ENCODE measurements at regions not wholly inside any gene's neighbourhood (a gene's known extent, or its start where the extent isn't known, plus 50 kb on each side); places are given as distances from the start of the nearest gene placed in this dataset.
"Not testable (repeated sequence)": the region's sequence is repeated elsewhere in the genome, so short reads cannot be mapped to it uniquely, and the experiment has no call there.

DNA sequence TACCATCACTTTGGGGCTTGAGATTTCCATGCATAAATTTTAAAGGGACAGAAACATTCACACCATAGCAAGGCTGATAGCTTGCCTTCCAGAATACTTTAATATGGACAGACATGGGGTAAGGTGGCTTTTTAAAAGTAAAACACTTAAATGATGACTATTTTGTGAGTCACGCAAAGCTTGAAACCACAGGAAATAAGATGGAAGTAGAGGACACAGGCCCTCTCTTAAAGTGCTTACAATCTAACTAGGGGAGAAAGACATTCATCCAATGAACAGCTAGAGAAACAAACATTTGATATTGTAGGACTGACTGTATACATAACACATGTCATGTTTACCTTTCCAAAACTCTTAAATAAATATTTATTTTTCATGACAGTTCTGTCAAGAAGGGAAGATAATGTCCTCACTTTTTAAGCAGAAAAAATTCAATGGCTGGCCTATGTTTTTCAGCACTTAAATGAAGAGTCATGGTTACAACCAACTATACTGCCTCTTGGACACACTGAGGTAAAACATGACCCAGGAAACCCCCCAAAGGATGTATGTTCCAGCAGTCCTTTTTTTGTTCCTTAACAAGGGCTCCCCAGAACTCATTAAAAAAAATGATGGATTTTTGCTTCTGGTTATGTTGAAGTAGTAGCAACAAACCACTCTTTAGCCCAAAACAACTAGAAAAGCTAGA, 120.0 kb upstream of the RBMS1 start:
- in situ Hi-C loops (cut with HindIII; ENCODE audit: low pct_unique_long_range_greater_than_20kb, low sequenced_read_pairs), result no loop called here
- DNase-seq (ENCODE audit: low read depth, low spot score), result no peak

DNA sequence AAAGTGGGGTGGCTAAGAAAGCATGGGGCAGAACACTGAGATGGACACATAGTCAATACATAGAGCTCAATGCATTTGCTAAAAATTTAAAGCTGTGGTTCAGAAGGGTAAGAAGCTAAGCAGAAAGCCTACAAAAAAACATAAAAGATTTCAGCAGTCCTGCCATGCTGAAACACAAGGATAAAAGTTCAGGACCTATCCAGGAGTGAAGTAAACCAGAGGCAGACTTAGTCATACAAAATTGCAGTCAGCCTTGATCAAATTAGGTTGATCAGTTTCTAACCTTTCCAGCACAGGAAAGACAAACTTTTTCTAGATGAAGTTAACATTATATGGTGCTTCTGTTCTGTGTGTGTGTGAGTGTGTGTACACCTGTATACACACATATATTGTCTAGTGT, 120.8 kb upstream of the RBMS1 start:
- no peak for DNase-seq (ENCODE audit: low read depth, low spot score)
- in situ Hi-C loops (cut with HindIII; ENCODE audit: low pct_unique_long_range_greater_than_20kb, low sequenced_read_pairs), result no loop called here

DNA sequence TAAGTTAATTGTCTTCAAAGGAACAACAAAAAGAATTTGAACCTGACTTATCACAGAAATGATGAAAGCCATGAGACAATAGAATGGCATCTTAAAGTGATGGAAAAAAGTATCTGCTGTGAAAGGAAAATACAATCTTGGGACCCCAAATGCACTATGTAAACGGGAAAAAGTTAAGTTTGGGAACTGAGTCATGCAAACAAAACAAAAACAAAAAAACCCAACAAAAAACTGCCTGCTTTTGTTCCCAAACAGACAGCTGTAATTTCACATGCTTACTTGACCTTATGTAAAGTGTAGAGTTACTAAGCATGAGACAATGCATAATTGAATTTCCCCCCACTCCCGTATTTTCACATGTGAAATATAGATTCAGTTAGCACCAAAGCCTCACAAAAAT, 122.1 kb upstream of the RBMS1 start:
- DNase-seq (ENCODE audit: low read depth, low spot score), result no peak
- in situ Hi-C loops (cut with HindIII; ENCODE audit: low pct_unique_long_range_greater_than_20kb, low sequenced_read_pairs), result no loop called here

DNA sequence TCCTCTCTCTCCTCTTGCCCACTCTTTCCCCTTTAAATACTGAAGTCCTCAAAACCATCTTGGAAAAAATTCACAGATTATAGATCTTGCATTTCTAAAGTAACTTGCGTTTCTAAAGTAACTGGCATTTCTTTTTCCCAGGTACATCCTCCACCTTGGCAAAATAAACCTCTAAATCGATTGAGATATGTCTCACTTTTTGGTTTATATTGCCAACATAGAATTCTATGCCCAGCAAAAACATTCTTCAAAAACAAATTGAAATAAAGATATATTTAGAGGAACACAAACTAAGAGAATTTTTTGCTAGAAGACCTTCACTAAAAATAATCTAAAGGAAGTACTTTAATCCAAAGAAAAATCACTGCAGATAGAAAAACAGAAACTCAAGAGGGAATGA, 122.5 kb upstream of the RBMS1 start:
- no peak for DNase-seq (ENCODE audit: low read depth, low spot score)
- in situ Hi-C loops (cut with HindIII; ENCODE audit: low pct_unique_long_range_greater_than_20kb, low sequenced_read_pairs), result no loop called here

DNA sequence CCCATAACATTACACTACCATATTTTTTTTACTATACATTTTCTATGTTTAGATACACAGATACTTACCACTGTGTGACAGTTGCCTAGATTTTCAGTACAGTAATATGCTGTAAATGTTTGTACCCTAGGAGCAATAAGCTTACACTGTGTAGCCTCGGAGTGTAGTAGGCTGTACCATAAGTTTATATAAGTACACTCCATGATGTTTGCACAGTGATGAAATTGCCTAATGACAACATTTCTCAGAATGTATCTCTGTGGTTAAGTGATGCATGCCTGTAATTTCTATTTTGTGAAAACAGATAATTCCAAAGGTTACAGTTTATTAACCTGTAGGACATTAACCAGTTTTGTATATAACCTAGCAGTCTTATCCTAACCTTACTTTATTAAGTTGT, 128.1 kb upstream of the RBMS1 start:
- no peak for DNase-seq (ENCODE audit: low read depth, low spot score)
- in situ Hi-C loops (cut with HindIII; ENCODE audit: low pct_unique_long_range_greater_than_20kb, low sequenced_read_pairs), result no loop called here

DNA sequence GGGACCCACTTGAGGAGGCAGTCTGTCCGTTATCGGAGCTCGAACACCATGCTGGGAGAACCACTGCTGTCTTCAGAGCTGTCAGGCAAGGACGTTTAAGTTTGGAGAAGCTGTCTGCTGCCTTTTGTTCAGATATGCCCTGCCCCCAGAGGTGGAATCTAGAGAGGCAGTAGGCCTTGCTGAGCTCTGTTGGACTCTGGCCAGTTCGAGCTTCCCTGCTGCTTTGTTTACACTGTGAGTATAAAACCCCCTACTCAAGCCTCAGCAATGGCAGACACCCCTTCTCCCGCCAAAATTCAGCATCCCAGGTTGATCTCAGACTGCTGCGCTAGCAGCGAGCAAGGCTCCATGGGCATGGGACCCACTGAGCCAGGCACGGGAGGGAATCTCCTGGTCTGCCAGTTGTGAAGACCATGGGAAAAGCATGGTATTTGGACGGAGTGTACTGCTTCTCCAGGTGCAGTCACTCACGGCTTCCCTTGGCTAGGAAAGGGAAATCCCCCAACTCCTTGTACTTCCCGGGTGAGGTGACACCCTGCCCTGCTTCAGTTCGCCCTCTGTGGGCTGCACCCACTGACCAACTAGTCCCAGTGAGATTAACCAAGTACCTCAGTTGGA, 134.5 kb upstream of the RBMS1 start:
- in situ Hi-C loops (cut with HindIII; ENCODE audit: low pct_unique_long_range_greater_than_20kb, low sequenced_read_pairs); DNase-seq (ENCODE audit: low read depth, low spot score): not testable (repeated sequence)

DNA sequence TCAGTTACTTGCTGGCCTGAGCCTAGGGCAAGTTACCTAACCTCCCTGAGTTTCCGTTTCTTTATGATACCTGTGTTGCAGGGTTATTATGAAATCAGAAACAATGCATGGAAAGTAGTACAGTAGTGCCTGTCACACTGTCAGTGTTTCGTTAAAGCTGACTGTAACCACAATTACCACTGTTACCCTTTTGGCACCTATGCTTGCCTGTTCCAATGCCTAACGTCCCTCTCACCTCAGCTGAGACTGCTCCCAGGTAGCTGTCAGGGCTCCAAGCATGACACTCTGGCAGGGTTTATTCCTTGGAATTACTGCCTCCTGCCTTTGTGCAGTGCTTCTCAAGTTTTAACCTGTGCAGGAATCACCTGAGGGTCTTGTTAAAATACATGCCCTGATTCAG, 135.2 kb upstream of the RBMS1 start:
- in situ Hi-C loops (cut with HindIII; ENCODE audit: low pct_unique_long_range_greater_than_20kb, low sequenced_read_pairs), result no loop called here
- DNase-seq (ENCODE audit: low read depth, low spot score), result no peak

DNA sequence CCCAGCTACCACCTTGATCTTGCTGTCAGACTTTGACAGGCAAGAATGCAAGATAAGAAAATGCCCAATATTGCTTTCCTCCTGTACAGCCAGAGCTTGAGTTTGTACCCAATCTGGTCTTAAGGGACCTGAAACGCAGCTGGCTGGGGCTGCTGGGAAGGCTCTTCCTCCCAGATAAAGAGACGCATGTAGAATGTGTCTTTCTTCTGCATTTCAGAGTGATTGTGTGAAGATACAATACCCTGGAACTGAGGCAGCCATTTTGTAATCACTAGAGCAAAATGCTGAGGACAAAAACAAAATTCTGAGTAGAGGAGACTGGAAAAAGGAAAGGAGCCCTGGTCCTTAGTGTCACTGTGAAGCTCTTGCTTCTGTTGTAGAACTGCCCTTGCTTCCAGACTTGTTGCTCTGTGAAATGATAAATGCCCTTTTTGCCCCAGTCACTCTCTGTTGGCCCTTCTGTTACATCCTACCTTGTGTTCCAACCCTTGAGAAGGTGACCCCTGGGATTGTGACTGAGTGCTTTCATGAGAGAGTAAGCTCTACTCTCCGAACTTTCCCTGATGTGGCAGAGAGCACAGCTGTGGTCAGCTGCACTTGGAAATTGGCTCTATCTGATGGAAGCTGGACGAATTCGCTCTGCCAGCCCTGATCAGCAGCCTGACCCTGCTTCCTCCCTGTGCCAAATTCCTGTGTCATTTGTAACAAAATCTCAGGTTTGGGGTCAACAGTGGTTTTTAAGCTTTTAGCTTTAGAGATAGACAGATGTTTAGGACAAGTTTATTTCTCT, 137.4 kb upstream of the RBMS1 start:
- no peak for DNase-seq (ENCODE audit: low read depth, low spot score)
- in situ Hi-C loops (cut with HindIII; ENCODE audit: low pct_unique_long_range_greater_than_20kb, low sequenced_read_pairs), result no loop called here

DNA sequence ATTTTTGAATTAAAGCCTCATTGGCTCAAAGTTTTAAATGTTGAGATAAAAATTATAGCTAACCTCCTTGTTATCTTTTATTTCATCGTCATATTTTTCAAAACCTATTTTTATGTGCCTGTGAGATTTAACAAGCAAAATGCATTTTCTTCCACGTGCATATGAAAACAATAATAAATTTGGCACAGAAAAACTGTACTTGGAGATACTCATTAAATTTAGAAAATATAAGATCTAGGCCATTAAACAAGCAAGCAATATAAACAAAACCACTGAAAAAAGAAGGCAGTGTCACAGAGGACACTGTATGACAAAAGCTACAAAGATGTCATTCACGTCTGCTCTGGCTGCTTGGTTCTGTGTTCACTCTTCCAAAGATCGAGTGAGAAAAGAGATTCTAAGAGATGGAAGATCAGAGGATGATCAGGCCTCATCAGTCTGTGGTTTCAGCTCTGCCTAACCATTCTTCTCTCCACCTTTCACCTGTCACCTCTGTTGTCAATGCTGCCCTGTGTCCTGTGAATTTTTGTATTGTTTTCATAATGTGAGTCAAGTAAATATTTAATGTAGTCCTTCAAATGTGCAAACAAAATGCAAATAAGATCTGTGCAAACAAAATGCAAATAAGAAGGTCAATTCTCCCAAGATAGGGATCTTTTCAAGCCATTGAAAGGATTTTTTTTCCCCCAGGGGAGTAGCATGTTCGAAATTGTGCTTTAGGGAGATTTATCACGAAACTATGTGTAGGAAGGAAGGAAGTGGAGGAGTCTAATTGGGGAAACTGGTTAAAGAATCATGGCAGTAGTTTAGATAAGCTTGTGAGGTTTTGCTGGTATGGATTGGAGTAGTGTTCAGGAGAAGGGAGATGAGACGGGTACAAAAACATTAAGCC, 138.7 kb upstream of the RBMS1 start:
- DNase-seq (ENCODE audit: low read depth, low spot score), result no peak
- in situ Hi-C loops (cut with HindIII; ENCODE audit: low pct_unique_long_range_greater_than_20kb, low sequenced_read_pairs), result no loop called here

DNA sequence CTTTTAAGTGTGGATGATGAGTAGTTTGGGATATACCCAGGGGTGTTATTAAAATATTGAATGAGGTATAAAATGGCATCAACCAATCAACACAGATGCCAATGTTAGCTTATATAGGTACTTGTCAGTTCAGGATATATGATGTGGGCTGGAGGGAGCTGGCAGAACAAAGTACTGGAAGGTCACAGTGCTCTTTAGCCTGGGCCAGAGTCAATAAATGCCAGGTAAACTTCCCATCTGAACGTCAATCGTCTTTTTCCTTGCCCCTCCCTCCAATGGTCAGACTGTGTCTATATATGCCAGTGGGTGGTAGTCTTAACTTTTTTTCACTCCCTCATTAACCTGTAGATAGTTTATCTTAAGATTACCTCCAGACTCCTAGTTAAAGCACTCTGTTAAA, 140.8 kb upstream of the RBMS1 start:
- in situ Hi-C loops (cut with HindIII; ENCODE audit: low pct_unique_long_range_greater_than_20kb, low sequenced_read_pairs), result no loop called here
- no peak for DNase-seq (ENCODE audit: low read depth, low spot score)

DNA sequence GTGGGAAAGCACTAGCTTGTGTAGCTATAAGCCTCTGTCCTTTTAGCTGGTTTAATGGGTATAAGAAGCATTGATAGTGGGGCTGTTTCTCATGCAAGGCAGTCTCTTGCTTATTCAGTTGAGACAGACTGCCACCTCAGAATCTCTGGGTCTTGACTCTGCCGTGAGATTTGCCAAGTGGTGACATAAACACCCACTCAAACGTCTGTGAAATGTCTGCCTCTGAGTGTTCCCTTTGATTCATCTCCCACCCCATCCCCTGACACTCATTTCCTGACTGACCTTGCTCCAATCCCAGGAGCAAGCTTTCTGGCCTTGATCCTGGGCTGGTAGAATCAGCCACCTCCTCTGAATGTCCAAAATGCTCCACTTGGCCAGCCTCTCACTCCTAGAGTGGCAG, 141.9 kb upstream of the RBMS1 start:
- no peak for DNase-seq (ENCODE audit: low read depth, low spot score)
- in situ Hi-C loops (cut with HindIII; ENCODE audit: low pct_unique_long_range_greater_than_20kb, low sequenced_read_pairs), result no loop called here

DNA sequence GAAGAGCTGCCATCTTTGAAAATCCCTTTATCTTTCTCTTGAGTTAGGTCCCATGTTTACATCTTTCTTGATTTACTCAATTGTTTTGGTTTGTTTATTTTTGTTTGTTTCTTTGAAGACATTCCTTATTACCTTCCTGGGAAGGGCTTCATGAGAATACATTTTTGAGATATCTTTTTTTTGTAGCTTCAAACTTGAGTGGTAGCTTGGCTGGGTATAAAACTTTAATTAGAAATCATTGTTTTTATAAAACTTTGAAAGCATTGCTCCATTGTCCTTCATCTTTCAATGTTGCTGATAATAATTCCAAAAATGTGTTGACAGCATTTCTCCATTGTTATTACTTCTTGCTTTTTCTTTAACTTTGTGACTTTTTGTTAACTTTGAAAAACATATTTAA, 145.9 kb upstream of the RBMS1 start:
- in situ Hi-C loops (cut with HindIII; ENCODE audit: low pct_unique_long_range_greater_than_20kb, low sequenced_read_pairs), result no loop called here
- no peak for DNase-seq (ENCODE audit: low read depth, low spot score)

DNA sequence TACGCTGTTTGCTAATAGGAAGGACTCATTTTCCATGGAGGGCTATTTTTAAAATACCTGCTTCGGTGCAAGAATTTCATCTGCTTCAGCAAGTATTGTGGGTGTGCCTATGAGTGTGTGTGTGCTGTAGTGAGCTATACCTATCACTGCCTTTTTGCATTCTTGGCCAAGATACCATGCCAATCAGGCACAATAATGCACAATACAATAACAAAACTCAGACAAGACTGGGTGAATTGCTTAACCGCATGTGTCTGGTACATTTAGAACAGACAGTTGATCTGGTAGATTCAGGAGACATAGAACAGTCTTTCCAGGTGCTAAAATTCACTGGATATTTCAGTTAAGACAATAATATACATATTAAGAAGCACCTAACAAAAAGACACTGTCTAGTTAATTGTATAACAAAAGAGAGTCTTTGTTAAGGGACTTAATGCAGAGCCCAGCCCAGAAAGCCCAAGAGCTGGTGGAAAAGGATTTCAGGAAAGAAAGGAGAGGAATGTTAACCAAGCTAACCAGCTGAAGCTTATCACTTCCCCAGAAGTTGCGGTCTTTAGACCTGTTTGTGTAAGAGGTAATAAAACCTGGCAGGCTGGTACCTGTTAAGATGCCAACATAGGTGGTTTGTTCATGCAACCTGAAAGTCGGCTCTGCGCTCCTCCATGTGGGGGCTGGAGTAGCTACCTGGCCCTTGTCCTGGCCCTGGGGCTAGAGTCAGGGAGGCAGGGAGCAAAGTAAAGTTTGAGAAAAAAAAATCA, 153.3 kb upstream of the RBMS1 start:
- DNase-seq (ENCODE audit: low read depth, low spot score), result no peak
- in situ Hi-C loops (cut with HindIII; ENCODE audit: low pct_unique_long_range_greater_than_20kb, low sequenced_read_pairs), result no loop called here

DNA sequence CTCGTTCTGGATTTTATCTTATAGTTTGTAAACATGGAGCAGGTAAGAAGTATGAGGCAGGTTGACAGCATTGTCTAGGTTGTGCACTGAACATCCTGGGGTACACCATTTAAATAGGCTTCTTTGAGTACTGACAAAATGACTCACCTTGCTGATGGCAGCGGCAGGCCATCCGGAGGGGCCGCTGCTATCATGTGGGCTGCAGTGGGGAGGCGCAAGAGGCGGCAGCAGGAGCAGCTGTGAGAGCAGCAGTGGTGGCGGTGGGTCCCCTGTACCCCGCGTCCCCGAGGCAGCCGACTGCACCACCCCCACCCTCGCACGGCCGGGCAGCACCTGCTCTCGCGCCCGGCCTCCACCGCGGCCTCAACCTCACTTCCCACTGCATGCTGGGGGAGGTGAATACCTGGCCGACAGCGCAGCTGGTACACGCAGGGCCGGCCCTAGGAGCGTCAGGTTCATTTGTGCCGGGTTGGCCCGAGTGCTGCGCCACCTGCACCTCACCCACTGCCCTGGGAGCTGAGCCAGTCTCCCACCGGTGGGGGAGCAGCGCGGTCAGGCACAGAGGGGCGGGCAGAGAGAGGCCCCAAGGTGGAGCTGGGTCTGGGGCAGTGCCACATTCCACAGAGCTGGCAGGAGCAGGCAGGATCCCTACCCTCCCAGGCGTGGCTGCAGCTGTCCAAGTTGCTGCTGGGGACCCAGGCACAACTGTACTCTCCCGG, 154.5 kb upstream of the RBMS1 start:
- DNase-seq (ENCODE audit: low read depth, low spot score), result no peak
- in situ Hi-C loops (cut with HindIII; ENCODE audit: low pct_unique_long_range_greater_than_20kb, low sequenced_read_pairs), result no loop called here

DNA sequence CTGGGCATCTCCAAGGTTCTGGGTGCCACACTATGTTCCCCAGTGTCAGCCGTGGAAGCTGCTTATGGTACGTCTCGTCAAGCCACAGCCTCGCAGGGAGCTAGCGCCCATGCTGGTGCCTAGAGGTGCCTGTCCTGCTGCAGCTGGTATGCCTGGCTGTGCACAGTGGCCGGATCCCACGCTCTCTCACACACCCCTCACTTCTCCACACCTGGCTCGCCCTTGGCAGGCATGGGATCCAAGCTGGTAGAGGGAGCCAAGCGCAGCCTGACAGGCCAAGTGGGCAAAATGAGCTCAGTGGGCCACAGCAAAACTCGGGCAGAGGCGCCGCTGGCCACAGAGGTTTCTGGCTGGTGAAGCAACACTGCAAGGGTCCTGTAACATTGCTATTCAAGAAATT, 156.1 kb upstream of the RBMS1 start:
- no peak for DNase-seq (ENCODE audit: low read depth, low spot score)
- in situ Hi-C loops (cut with HindIII; ENCODE audit: low pct_unique_long_range_greater_than_20kb, low sequenced_read_pairs), result no loop called here

DNA sequence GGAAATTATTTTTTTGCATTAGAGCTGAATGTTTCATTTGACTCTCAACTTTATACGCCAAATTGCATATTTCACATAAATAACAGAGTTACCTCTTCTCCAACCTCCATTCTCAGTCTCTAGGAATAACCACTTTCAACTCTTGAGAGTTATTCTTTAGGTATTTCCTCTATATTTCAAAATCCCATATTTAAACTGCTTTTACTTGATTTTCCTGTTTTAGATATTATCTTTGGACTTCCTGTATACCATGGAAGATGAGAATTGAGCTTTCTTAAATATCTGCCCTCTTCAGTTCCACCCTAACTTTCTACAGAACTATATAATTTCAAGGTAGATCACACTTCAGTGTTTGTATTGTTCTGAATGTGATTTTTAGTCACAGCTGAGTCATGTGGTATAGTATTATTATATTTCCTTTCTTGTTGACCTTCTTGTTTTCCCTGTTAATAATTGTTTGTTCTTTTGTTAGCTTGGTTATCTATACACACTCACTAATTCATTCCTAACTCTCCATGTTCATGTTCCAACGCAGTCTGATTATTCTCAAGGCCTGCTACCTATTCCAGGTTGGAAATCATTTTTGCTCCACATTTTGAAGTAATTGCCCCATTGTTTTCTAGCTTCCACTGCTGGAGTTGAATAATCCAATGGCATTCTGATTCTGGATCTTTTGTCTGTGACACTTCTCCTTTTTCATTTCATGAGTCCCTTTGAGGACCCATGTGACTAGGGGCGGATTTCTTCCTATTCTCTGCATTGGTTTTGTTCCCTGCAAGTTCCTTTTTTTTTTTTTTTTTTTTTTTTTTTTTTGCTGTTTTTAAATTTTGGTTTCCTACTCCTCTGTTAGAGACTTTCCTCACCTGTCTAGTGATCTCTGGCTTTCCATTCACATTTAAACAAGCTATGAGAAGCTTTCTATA, 156.8 kb upstream of the RBMS1 start:
- in situ Hi-C loops (cut with HindIII; ENCODE audit: low pct_unique_long_range_greater_than_20kb, low sequenced_read_pairs), result no loop called here
- no peak for DNase-seq (ENCODE audit: low read depth, low spot score)

Measured in SK-MEL-5 (cell line).